CD4-positive, alpha-beta T cell treated with Interleukin-15 for 1 hour (primary cell): ENCODE measurements at regions not wholly inside any gene's neighbourhood (a gene's known extent, or its start where the extent isn't known, plus 50 kb on each side); places are given as distances from the start of the nearest gene placed in this dataset.

Source experiments
- DNase-seq: peaks from one replicate; pipeline ENCODE4 v3.0.0-alpha.2; 2020

DNA sequence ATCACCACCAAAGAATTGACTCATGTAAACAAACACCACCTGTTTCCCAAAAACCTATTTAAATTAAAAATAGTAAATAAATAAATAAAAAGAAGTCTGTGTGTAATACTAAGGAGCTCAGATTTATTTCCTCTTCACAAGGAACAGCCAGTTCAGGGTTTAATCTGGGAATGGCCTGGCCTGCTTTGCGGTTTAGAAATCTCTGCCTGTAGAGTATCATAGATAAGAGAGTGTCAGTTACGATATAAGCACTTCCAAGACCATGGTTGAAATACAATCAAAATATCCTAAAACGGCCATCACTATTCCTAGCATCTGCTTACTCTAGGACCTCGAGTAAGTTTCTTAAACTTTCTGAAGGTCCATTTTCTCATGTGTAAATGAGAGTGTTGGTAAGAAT, 274.4 kb downstream of the PLPP3 start:
- no peak for DNase-seq

GRCh38 chr1:56303805-56304204, 275.6 kb downstream of the PLPP3 start:
- DNase-seq, result no peak

GRCh38 chr1:56302878-56303277, 276.5 kb downstream of the PLPP3 start:
- DNase-seq, result no peak

- no peak for DNase-seq
Observed at GRCh38 chr1:56301791-56302190, 277.6 kb downstream of the PLPP3 start.

- DNase-seq, result no peak
Observed at GRCh38 chr1:56300836-56301235, 278.5 kb downstream of the PLPP3 start.

DNA sequence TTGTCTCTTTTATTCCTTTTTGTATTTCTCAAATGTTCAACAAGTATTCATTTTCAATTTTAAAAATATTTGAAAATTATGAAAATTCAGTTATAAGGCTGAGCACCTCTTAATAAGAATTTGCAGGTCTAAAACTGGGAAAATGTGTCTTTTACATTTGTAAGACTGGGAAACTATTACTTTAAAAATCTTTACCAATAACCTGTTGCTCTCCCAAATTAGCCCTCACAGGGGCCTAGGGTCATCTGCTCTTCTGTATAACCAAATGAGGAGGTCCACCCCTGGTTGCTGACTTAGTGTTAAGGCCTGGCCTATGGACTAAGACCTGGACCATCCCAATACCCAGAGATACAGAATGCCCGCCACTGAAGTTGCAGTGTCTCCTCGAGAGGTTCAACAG, 280.5 kb downstream of the PLPP3 start:
- no peak for DNase-seq

DNA sequence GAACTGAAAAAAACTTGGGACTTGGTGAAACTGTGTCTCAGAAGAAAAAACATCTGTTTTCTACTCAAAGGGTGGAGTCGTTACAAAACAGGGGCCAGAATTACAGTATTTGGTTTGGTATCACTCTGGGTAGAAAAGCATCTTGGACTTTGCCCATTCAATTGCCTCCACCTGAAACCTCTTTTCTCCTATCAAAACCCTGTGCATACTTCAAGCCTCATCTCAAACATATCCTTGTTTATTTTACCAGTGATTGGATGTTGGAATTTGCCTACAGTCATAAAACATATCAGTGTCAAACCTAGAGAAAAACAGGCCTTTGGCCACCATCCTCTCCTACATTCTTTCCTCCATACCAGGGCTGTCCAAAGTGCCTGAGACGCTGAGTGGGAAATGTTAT, 281.5 kb downstream of the PLPP3 start:
- no peak for DNase-seq

GRCh38 chr1:56297208-56297607, 282.2 kb downstream of the PLPP3 start:
- no peak for DNase-seq

DNA sequence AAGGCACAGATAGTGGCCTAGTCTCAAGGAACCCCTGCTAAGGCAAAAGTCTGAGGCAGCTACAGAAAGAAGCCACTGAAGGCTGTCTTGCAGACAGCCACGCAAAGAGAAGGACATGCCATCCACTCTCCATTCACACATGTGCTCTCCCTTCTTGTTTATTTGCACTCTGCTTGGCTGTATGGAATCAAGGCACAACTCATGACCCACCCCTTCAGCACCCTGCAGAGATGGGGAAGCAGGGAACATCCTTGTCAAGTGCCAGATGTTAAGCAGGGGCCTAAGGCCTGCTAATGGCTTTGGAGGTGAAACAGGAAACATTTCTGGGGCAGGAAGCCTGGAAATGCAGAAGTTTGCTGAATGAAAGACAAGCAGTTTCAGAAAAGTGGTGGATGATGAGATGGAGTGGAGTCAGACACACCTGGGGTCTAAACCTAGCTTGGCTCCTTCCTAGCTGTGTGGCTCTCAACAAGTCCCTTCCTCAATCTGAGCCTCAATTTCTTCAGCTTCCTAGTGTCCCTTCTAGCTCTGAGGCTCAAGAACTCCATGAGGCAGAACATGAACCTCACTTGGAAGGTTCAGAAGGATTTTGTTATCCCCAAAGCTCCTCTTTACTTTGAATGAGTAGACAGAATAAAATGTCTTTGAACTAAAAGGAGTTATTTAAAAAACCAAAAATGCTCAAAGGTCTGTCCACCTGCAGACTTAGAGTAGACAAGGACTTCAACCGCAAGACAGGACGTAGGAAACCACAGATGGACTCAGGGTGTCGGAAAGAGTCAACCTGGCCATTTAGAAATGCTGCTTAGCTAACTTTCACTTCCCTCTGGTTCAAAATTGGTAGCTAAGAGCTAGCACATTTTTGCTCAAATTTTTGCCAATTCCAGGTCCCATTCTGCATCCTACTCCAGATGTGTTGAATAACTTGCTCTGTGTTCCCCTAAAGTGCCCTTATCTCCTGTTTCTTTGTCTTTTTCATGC, 283.1 kb downstream of the PLPP3 start:
- no peak for DNase-seq

- no peak for DNase-seq
Observed at GRCh38 chr1:56291374-56291919, 287.9 kb downstream of the PLPP3 start.

- DNase-seq, result no peak
Observed at GRCh38 chr1:56289260-56289659, 290.1 kb downstream of the PLPP3 start.

DNA sequence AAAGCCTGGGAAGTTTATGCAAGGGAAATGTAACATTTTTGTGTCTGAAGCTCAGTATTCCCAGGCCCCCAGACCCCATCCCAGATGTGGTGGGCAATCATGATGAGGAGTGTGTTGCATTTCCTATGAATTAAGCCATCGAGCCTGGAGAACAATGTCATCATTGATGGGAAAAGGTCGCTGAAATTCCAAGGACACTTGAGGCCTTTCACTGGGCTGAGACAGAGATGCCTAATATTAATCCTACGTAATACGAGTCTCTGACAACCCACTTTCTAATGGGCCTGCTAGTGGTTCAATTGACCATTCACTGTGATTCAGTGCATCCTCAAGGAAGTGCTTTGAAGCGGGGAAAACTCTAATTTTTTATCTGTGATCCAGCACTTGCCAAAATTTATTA, 291.6 kb downstream of the PLPP3 start:
- no peak for DNase-seq

- DNase-seq, result no peak
Observed at GRCh38 chr1:56286956-56287355, 292.4 kb downstream of the PLPP3 start.

DNA sequence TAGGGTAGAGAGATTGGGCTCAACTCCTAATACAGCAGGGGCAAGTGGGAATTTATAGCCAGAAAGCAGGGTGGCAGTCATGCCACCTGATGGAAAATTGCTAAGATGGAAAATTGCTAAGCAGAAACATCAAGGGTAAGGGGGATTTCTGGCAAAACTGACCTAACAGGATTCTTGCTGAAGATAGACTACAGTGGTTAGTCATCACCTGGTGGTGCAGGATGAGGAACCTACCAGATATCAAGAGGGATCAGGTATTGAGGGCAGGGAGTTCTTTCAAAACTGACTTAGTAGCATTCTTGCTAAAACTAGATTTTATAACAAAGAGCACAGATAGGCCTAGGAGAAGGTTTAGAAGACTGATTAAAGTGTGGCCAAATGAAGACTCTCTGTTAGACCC, 292.9 kb downstream of the PLPP3 start:
- no peak for DNase-seq

GRCh38 chr1:56285554-56286402, 293.6 kb downstream of the PLPP3 start:
- no peak for DNase-seq

DNA sequence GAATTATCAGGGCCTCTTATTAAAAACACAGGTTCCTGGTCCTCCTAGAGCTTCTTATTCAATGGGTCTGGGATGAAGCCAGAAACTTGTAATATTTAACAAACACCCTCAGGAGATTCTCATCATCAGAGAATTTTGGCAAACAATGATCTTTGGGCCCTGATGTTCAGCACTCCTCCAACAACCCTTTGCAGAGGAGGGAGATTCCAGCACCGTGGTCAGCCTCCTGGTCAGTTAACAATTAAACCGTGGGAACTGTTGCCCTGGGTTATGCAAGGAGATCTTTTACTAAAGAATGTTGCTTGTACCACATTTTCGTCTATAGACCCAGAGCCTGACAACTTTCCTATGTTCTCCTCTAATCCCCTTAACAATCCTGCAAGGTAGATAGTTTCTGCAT, 294.4 kb downstream of the PLPP3 start:
- no peak for DNase-seq

DNA sequence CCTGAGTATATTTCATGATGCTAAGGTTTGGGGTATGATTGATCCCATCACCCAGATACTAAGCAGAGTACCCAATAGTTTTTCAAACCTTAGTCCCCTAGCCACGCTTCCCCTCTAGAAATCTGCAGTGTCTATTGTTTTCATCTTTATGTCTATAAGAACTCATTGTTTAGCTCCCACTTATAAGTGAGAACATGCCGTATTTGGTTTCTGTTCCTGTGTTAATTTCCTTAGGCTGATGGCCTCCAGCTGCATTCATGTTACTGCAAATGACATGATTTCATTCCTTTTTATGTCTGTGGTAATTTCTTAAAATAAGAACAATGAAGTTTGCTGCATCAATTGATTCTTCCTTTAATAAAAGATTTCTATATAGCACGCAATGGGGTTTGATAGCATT, 301.3 kb downstream of the PLPP3 start:
- no peak for DNase-seq

DNA sequence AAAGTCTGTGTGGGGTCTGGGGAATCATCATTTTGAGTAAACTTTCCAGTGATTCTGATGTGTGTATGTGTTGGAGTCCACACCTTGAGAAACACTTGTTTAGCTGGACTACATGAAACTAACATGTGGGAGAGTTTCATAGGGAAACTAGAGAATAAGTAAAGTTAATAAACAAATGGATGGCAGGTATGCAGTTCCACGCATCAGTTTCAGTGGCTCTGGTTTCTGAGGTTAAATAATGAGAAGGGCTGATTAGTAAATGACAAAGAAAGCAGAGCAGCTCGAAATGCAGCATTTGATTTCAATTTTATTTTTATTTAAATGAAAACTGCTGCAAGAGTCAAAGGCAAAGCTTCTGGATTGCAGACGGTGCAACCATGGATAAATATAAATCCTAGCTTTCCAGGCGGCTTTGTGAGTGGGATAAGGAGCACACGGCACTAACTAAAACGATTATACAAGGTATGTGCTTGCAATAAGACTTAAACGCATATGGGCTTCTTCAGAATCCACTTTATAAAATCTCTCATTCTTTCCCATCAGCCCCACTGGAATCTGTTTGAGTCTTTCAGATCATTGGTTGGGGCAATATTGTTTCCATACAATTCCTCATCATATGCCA, 310.7 kb downstream of the PLPP3 start:
- DNase-seq, result no peak

- no peak for DNase-seq
Observed at GRCh38 chr1:56267611-56268010, 311.8 kb downstream of the PLPP3 start.

GRCh38 chr1:56266359-56266758, 313.0 kb downstream of the PLPP3 start:
- DNase-seq, result no peak

DNA sequence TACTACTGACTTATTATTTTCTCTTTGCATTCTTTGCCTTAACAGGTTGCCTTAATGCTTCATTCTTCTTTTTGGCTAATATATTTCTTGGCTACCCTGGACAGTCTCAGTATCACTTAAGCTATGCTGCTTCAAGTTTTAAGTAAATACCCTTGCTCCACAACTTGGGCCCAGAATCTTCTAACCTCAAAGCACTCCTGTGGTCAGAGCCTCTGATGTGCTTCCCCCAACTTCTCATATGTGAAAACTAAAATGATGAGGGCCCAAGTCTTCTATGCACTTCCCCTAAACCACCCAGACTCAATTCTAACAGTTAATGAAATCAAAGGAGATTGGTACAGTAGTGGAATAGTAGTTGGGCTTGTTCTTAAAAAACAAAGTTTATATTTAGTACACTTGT, 314.1 kb downstream of the PLPP3 start:
- DNase-seq, result no peak

DNA sequence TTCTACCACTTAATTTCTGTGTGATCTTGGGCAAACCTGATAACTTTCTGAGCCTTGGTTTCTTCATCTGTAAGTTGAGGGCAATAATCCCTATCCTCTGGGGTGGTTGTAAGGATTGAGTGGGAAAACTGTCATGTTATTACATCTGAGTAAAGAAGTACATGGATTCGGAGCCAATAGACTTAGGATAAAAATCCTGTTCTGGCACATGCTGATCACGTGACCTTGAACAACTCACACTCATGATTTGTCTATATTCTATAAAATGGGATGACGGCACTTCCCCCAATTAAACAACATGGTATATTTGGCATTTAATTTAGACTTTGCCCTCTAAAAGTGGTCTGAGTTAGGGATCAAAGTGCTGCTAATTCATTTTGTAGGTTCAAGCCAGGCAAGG, 315.5 kb downstream of the PLPP3 start:
- DNase-seq, result no peak

DNA sequence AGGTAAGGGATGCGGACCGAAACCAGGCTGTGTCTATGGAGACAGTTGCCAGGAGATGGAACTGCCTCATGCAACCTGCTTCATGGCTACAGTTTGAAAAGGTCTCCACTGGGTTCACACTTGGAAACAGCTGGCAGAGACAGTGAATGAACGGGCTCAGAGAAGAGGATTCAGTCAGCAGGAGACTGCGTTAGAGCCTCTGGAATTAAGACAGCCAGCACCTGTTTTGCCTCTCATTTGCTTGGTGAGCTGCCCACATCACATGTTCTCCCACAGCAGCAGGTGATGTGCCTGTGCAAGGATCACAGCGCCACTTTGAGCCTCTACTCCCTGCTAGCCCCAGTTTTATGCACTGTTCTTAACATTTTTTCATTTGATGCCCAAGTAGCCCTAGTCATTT, 321.0 kb downstream of the PLPP3 start:
- DNase-seq, result no peak
